NCI-H128 (cell line): ENCODE measurements at regions not wholly inside any gene's neighbourhood (a gene's known extent, or its start where the extent isn't known, plus 50 kb on each side); places are given as distances from the start of the nearest gene placed in this dataset.

Experiments used
- DNase-seq: peaks from one replicate; lab custom pipeline; 2025; ENCODE audit not compliant: unreplicated experiment; lab: John Stamatoyannopoulos, UW

GRCh38 chr9:86703346-86703745 is 244.0 kb downstream of the GAS1 start:
- DNase-seq = no peak

- no peak for DNase-seq
Measured at GRCh38 chr9:86700629-86701028, 246.7 kb downstream of the GAS1 start.

GRCh38 chr9:86697999-86698398 is 249.3 kb downstream of the GAS1 start:
- no peak for DNase-seq

GRCh38 chr9:86697213-86697612 is 250.1 kb downstream of the GAS1 start:
- DNase-seq = no peak

GRCh38 chr9:86695910-86696424 is 251.3 kb downstream of the GAS1 start:
- no peak for DNase-seq

GRCh38 chr9:86690034-86690433 is 257.3 kb downstream of the GAS1 start:
- DNase-seq = no peak

GRCh38 chr9:86687788-86688187 is 259.5 kb downstream of the GAS1 start:
- DNase-seq = no peak

GRCh38 chr9:86685556-86685955 is 261.8 kb downstream of the GAS1 start:
- no peak for DNase-seq

- no peak for DNase-seq
Measured at GRCh38 chr9:86684148-86684547, 263.2 kb downstream of the GAS1 start.

- no peak for DNase-seq
Measured at GRCh38 chr9:86682240-86682639, 265.1 kb downstream of the GAS1 start.

GRCh38 chr9:86679909-86680308 is 267.4 kb downstream of the GAS1 start:
- no peak for DNase-seq

GRCh38 chr9:86676396-86676795 is 270.9 kb downstream of the GAS1 start:
- DNase-seq = no peak

- no peak for DNase-seq
Measured at GRCh38 chr9:86675805-86676204, 271.5 kb downstream of the GAS1 start.

- no peak for DNase-seq
Measured at GRCh38 chr9:86674487-86674886, 272.8 kb downstream of the GAS1 start.

- no peak for DNase-seq
Measured at GRCh38 chr9:86672966-86673365, 274.3 kb downstream of the GAS1 start.

- no peak for DNase-seq
Measured at GRCh38 chr9:86672301-86672700, 275.0 kb downstream of the GAS1 start.

GRCh38 chr9:86671018-86671417 is 276.3 kb downstream of the GAS1 start:
- DNase-seq = no peak

GRCh38 chr9:86670536-86670935 is 276.8 kb downstream of the GAS1 start:
- DNase-seq = no peak

GRCh38 chr9:86670076-86670475 is 277.2 kb downstream of the GAS1 start:
- no peak for DNase-seq

GRCh38 chr9:86669422-86669821 is 277.9 kb downstream of the GAS1 start:
- no peak for DNase-seq

- no peak for DNase-seq
Measured at GRCh38 chr9:86668488-86668887, 278.8 kb downstream of the GAS1 start.

- no peak for DNase-seq
Measured at GRCh38 chr9:86667307-86667706, 280.0 kb downstream of the GAS1 start.

- no peak for DNase-seq
Measured at GRCh38 chr9:86665416-86665815, 281.9 kb downstream of the GAS1 start.

- no peak for DNase-seq
Measured at GRCh38 chr9:86664603-86665002, 282.7 kb downstream of the GAS1 start.
